OCI-LY7 (cell line): ENCODE measurements at regions not wholly inside any gene's neighbourhood (a gene's known extent, or its start where the extent isn't known, plus 50 kb on each side); places are given as distances from the start of the nearest gene placed in this dataset.

Source experiments
- BruUV-seq: library from RNA; stranded (reverse); fragments of 400-500 nt; replicated peaks from 2 replicates; lab custom pipeline; 2021; lab: Mats Ljungman, UMichigan
- CTCF ChIA-PET: fragments of 300-600 bp; sonication (Branson Sonifier 250); formaldehyde crosslinking; loops from one replicate; lab custom pipeline; 2022; ENCODE audit warnings: antibody characterized with exemption; ENCODE audit not compliant: unreplicated experiment; lab: Charles Lee
- POLR2A ChIA-PET: fragments of 300-600 bp; sonication (Branson Sonifier 250); formaldehyde crosslinking; loops from one replicate; lab custom pipeline; 2022; ENCODE audit warnings: antibody characterized with exemption; lab: Charles Lee
- DNase-seq: peaks from one replicate; pipeline ENCODE4 v3.0.0-alpha.2; 2015; ENCODE audit warnings: low spot score
- H2AFZ ChIP-seq: fragments of 200-600 bp; sonication (generic), shearing (Covaris generic); 2 replicates; pipeline ENCODE4 v1.6.1; 2014; ENCODE audit warnings: mild to moderate bottlenecking, antibody characterized with exemption, low read length, moderate library complexity
- H3K27ac ChIP-seq: fragments of 200-600 bp; sonication (generic); 2 replicates; pipeline ENCODE4 v1.5.1; 2014; ENCODE audit warnings: mixed run types, low read depth, mild to moderate bottlenecking, moderate library complexity, low read length, inconsistent platforms; ENCODE audit not compliant: poor library complexity, severe bottlenecking
- H3K36me3 ChIP-seq: fragments of 200-600 bp; sonication (generic); 2 replicates; pipeline ENCODE4 v1.6.1; 2014; ENCODE audit warnings: mild to moderate bottlenecking, antibody characterized with exemption, low read length, moderate library complexity, mixed read lengths; ENCODE audit not compliant: insufficient read depth
- H3K4me1 ChIP-seq: fragments of 200-600 bp; sonication (generic); 2 replicates; pipeline ENCODE4 v1.5.1; 2014; ENCODE audit warnings: mild to moderate bottlenecking, low read length; ENCODE audit not compliant: insufficient read depth, poor library complexity, severe bottlenecking
- H3K4me2 ChIP-seq: fragments of 200-600 bp; sonication (generic); 2 replicates; pipeline ENCODE4 v1.6.1; 2014; ENCODE audit warnings: mild to moderate bottlenecking, low read length
- H3K4me3 ChIP-seq: fragments of 200-600 bp; sonication (generic); 2 replicates; pipeline ENCODE4 v1.5.1; 2014; ENCODE audit warnings: mild to moderate bottlenecking, low read depth, low read length; ENCODE audit not compliant: poor library complexity, severe bottlenecking
- H3K79me2 ChIP-seq: fragments of 200-600 bp; sonication (generic); 2 replicates; pipeline ENCODE4 v1.6.1; 2016; ENCODE audit warnings: low read depth, mild to moderate bottlenecking, low read length, moderate library complexity, mixed read lengths; ENCODE audit not compliant: insufficient read depth
- H3K9me2 ChIP-seq: fragments of 200-600 bp; sonication (generic); 2 replicates; pipeline ENCODE4 v1.6.1; 2016; ENCODE audit warnings: mild to moderate bottlenecking, low read length, mixed read lengths; ENCODE audit not compliant: insufficient read depth
- H3K9me3 ChIP-seq: fragments of 200-600 bp; sonication (generic); 2 replicates; pipeline ENCODE4 v1.6.1; 2014; ENCODE audit warnings: mild to moderate bottlenecking, mixed run types, low read length, mixed read lengths
- H4K20me1 ChIP-seq: fragments of 200-600 bp; sonication (generic); 2 replicates; pipeline ENCODE4 v1.6.1; 2014; ENCODE audit warnings: mild to moderate bottlenecking, antibody characterized with exemption, low read length, moderate library complexity, mixed read lengths; ENCODE audit not compliant: insufficient read depth
- CTCF ChIP-seq: fragments of 200-600 bp; sonication (generic); conservative IDR thresholded peaks from 2 replicates; pipeline ENCODE4 v1.5.1; 2014; ENCODE audit warnings: mild to moderate bottlenecking, antibody characterized with exemption, low read length, moderate library complexity, mixed read lengths
- EZH2phosphoT487 ChIP-seq: fragments of 200-600 bp; sonication (generic); IDR thresholded peaks from 2 replicates; pipeline ENCODE4 v1.6.1; 2018; ENCODE audit warnings: low read depth, borderline replicate concordance, mild to moderate bottlenecking, mixed run types, antibody characterized with exemption, low read length, moderate library complexity, mixed read lengths
- intact Hi-C: fragments of 100-400 bp; cut with micrococcal nuclease; formaldehyde crosslinking; loops from one replicate; pipeline ENCODE4 v1.10.0; 2022; ENCODE audit not compliant: unreplicated experiment

- Histone ChIP-seq H4K20me1 (no peaks in the 10 kb centered on the region), H3K36me3 (no peaks in the 10 kb centered on the region), H3K27ac (peak overlapping the region; percentile 96), H3K4me1 (peaks cover 66% of the 10 kb centered on the region), H3K79me2 (no peaks in the 10 kb centered on the region), H3K4me3 (peak overlapping the region; percentile 43), H2AFZ (peak overlapping the region; percentile 44; the same call in 1 of the 2 replicates), H3K4me2 (peak overlapping the region; percentile 81), H3K9me2 (no peaks in the 10 kb centered on the region), H3K9me3 (no peaks in the 10 kb centered on the region)
- TF ChIP-seq CTCF: no peak
- no peak for TF ChIP-seq EZH2phosphoT487
- ChIA-PET CTCF (interaction anchor here (0.8 to 1.2 kb wide), 3 partner anchors 9 to 14 kb away, joined by 3 to 4 read pairs (median 3); no protein-coding TSS in a partner anchor), POLR2A (interaction anchor here (0.5 to 2.5 kb wide), 15 partner anchors 9 to 1499 kb away, joined by 3 to 21 read pairs (median 4); partner anchors contain the start of gene C1orf52)
- no TSS peak for BruUV-seq
- peak; percentile 23 for DNase-seq
- intact Hi-C loops: loop anchor here (5.0 to 10.0 kb wide), 7 partner anchors 133 to 1656 kb away; partner anchors contain the start of genes GNG5, PRKACB, SAMD13 and SPATA1
Observed at GRCh38 chr1:83760226-83761021, 238.5 kb downstream of the TTLL7 start.

GRCh38 chr1:83756984-83757717 is 241.8 kb downstream of the TTLL7 start:
- no peak for DNase-seq
- Histone ChIP-seq H2AFZ (no peak overlapping the region), H3K9me2 (no peaks in the 10 kb centered on the region; the same call in 1 of the 2 replicates), H3K9me3 (no peaks in the 10 kb centered on the region), H3K4me1 (peaks cover 39% of the 10 kb centered on the region), H3K36me3 (no peaks in the 10 kb centered on the region), H3K79me2 (no peaks in the 10 kb centered on the region), H3K27ac (no peak overlapping the region), H3K4me2 (no peak overlapping the region), H3K4me3 (no peak overlapping the region), H4K20me1 (no peaks in the 10 kb centered on the region)
- POLR2A ChIA-PET: no interaction called here
- CTCF ChIA-PET: interaction anchor here (0.6 kb wide), 1 partner anchor 9 kb away, joined by 3 read pairs; no protein-coding TSS in a partner anchor
- no TSS peak for BruUV-seq
- intact Hi-C loops: no loop called here
- no peak for TF ChIP-seq EZH2phosphoT487
- TF ChIP-seq CTCF: no peak
